WTC11 (cell line): ENCODE measurements at regions not wholly inside any gene's neighbourhood (a gene's known extent, or its start where the extent isn't known, plus 50 kb on each side); places are given as distances from the start of the nearest gene placed in this dataset.

ENCODE experiments used
- ATAC-seq: fragments of 200-7000 bp; cut with Tn5 transposase; 2 replicates; pipeline ENCODE4 v1.10.0; 2021; ENCODE audit warnings: mild to moderate bottlenecking, moderate library complexity
- CTCF ChIA-PET: fragments of 300-600 bp; sonication (Branson Sonifier 250); formaldehyde crosslinking; loops from one replicate; lab custom pipeline; 2021; ENCODE audit warnings: antibody characterized with exemption; lab: Charles Lee
- POLR2A ChIA-PET: fragments of 350-600 bp; sonication (Branson Sonifier 250); formaldehyde crosslinking; loops from one replicate; lab custom pipeline; 2021; ENCODE audit warnings: antibody characterized with exemption; lab: Charles Lee
- DNase-seq: peaks from one replicate; pipeline ENCODE4 v3.0.0; 2021; ENCODE audit warnings: low spot score
- H3K27ac Mint-ChIP-seq: 2 replicates; pipeline ENCODE4 v1.8.0; 2021; ENCODE audit warnings: mixed read lengths
- H3K27me3 Mint-ChIP-seq: 2 replicates; pipeline ENCODE4 v1.8.0; 2021; ENCODE audit warnings: low read depth, mild to moderate bottlenecking, moderate library complexity, mixed read lengths
- H3K36me3 Mint-ChIP-seq: 2 replicates; pipeline ENCODE4 v1.8.0; 2021; ENCODE audit warnings: mixed read lengths
- H3K4me1 Mint-ChIP-seq: 2 replicates; pipeline ENCODE4 v1.8.0; 2022; ENCODE audit warnings: mixed read lengths
- H3K4me3 Mint-ChIP-seq: 2 replicates; pipeline ENCODE4 v1.8.0; 2021; ENCODE audit warnings: mild to moderate bottlenecking, moderate library complexity, mixed read lengths
- H3K9me3 Mint-ChIP-seq: 2 replicates; pipeline ENCODE4 v1.8.0; 2021; ENCODE audit warnings: mixed read lengths
- EMX1 ChIP-seq: fragments of 250-450 bp; sonication (Bioruptor Pico); IDR thresholded peaks from 2 replicates; pipeline ENCODE4 v1.8.0; 2021; ENCODE audit warnings: mild to moderate bottlenecking
- ESRRA ChIP-seq: sonication (generic); formaldehyde crosslinking; IDR thresholded peaks from 2 replicates; pipeline ENCODE4 v1.8.1; 2022; ENCODE audit warnings: mild to moderate bottlenecking, missing genetic modification reagents, borderline replicate concordance
- FOXK1 ChIP-seq: sonication (generic); formaldehyde crosslinking; IDR thresholded peaks from 2 replicates; pipeline ENCODE4 v1.8.0; 2022; ENCODE audit warnings: mild to moderate bottlenecking, moderate library complexity, missing genetic modification reagents
- GRHL2 ChIP-seq: fragments of 250-450 bp; sonication (Bioruptor Pico); IDR thresholded peaks from 2 replicates; pipeline ENCODE4 v1.8.0; 2022; ENCODE audit warnings: mild to moderate bottlenecking, moderate library complexity; ENCODE audit not compliant: insufficient replicate concordance, severe bottlenecking
- HMGA2 ChIP-seq: fragments of 250-450 bp; sonication (Bioruptor Pico); IDR thresholded peaks from 2 replicates; pipeline ENCODE4 v1.4.0; 2021; ENCODE audit warnings: mild to moderate bottlenecking, moderate library complexity
- JUN ChIP-seq: sonication (generic); formaldehyde crosslinking; IDR thresholded peaks from 2 replicates; pipeline ENCODE4 v1.8.0; 2023; ENCODE audit warnings: mild to moderate bottlenecking, missing genetic modification reagents
- NFYB ChIP-seq: sonication (generic); formaldehyde crosslinking; conservative IDR thresholded peaks from 2 replicates; pipeline ENCODE4 v1.8.0; 2022; ENCODE audit warnings: low read depth, missing genetic modification reagents
- NR2C2 ChIP-seq: sonication (generic); formaldehyde crosslinking; IDR thresholded peaks from 2 replicates; pipeline ENCODE4 v1.8.0; 2022; ENCODE audit warnings: mild to moderate bottlenecking, missing genetic modification reagents
- SMAD4 ChIP-seq: sonication (generic); formaldehyde crosslinking; IDR thresholded peaks from 2 replicates; pipeline ENCODE4 v1.8.0; 2022; ENCODE audit warnings: mild to moderate bottlenecking, missing genetic modification reagents
- SP1 ChIP-seq: sonication (generic); formaldehyde crosslinking; conservative IDR thresholded peaks from 2 replicates; pipeline ENCODE4 v1.8.1; 2022; ENCODE audit warnings: missing genetic modification reagents
- TEAD1 ChIP-seq: sonication (generic); formaldehyde crosslinking; IDR thresholded peaks from 2 replicates; pipeline ENCODE4 v1.8.0; 2022; ENCODE audit warnings: mild to moderate bottlenecking, missing genetic modification reagents
- TEAD4 ChIP-seq: sonication (generic); formaldehyde crosslinking; IDR thresholded peaks from 2 replicates; pipeline ENCODE4 v1.8.0; 2022; ENCODE audit warnings: mild to moderate bottlenecking, missing genetic modification reagents
- TP53 ChIP-seq: sonication (generic); formaldehyde crosslinking; IDR thresholded peaks from 2 replicates; pipeline ENCODE4 v1.8.1; 2023; ENCODE audit warnings: mild to moderate bottlenecking, missing genetic modification reagents
- ZNF138 ChIP-seq: sonication (generic); formaldehyde crosslinking; conservative IDR thresholded peaks from 2 replicates; pipeline ENCODE4 v1.8.1; 2022; ENCODE audit warnings: mild to moderate bottlenecking, moderate library complexity, missing genetic modification reagents
- ZNF219 ChIP-seq: sonication (generic); formaldehyde crosslinking; IDR thresholded peaks from 2 replicates; pipeline ENCODE4 v1.8.0; 2023; ENCODE audit warnings: missing genetic modification reagents, mild to moderate bottlenecking, borderline replicate concordance
- ZNF671 ChIP-seq: fragments of 250-450 bp; sonication (Bioruptor Pico); IDR thresholded peaks from 2 replicates; pipeline ENCODE4 v1.8.0; 2021; ENCODE audit warnings: mild to moderate bottlenecking
- TF ChIP-seq, protein P1 (sequence below): sonication (generic); formaldehyde crosslinking; conservative IDR thresholded peaks from 2 replicates; pipeline ENCODE4 v1.8.1; 2022; ENCODE audit warnings: mild to moderate bottlenecking, missing genetic modification reagents
- TF ChIP-seq, protein P2 (sequence below): sonication (generic); formaldehyde crosslinking; IDR thresholded peaks from 2 replicates; pipeline ENCODE4 v1.8.1; 2022; ENCODE audit warnings: low read depth, missing genetic modification reagents, borderline replicate concordance
- TF ChIP-seq, protein P3 (sequence below): sonication (generic); formaldehyde crosslinking; IDR thresholded peaks from 2 replicates; pipeline ENCODE4 v1.8.1; 2023; ENCODE audit warnings: mild to moderate bottlenecking, moderate library complexity, missing genetic modification reagents
- TF ChIP-seq, protein P4 (sequence below): sonication (generic); formaldehyde crosslinking; IDR thresholded peaks from 2 replicates; pipeline ENCODE4 v1.8.1; 2023; ENCODE audit warnings: mild to moderate bottlenecking, missing genetic modification reagents, moderate library complexity
- TF ChIP-seq, protein P5 (sequence below): sonication (generic); formaldehyde crosslinking; IDR thresholded peaks from 2 replicates; pipeline ENCODE4 v1.8.1; 2022; ENCODE audit warnings: mild to moderate bottlenecking, moderate library complexity, missing genetic modification reagents
- TF ChIP-seq, protein P6 (sequence below): fragments of 250-450 bp; sonication (Bioruptor Pico); conservative IDR thresholded peaks from 2 replicates; pipeline ENCODE4 v1.9.0; 2021; ENCODE audit warnings: mild to moderate bottlenecking
- TF ChIP-seq, protein P7 (sequence below): sonication (generic); formaldehyde crosslinking; IDR thresholded peaks from 2 replicates; pipeline ENCODE4 v1.8.0; 2022; ENCODE audit warnings: mild to moderate bottlenecking, missing genetic modification reagents

DNA sequence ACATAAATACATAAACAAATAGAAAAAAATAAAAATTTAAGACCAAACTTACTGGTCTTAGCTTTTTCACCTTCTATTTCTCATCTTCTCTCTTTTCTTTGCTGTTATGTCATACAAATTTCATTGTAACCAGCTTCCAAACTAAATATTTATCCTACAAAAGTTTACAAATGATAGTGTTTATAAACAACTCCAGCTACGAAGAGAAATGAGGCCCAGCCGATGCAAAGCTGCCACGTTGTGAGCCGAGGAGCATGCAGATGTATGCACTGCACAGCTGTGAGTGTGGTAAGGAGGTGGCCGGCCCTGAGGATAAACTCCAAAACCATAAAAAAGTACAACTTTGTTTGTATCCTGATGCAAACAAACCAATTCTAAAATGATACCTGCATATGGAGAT is 642.4 kb upstream of the SGCG start (continued):
- TF ChIP-seq, protein P1, sequence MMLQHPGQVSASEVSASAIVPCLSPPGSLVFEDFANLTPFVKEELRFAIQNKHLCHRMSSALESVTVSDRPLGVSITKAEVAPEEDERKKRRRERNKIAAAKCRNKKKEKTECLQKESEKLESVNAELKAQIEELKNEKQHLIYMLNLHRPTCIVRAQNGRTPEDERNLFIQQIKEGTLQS (CRISPR knock-in tag): no peak
- TF ChIP-seq HMGA2 (no peak), SMAD4 (no peak), EMX1 (CRISPR knock-in tag) (no peak)

DNA sequence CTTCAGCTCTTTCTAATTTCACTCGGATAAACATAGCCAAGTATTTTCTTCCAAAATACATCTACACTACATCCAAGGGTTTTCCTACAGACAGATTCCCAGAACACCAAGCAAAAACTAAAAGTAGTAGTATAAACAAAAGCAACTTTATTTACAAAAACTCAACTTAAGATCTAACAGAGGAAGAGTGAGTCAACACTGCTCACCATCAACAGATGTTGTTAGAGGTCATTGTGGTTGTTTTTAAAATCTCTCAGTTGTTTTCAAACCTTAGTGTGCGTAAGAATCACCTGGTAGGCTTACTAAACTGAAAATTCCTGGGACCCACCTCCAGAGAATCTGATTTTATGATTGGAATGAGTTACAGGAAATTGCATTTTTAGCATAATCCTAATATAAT is 631.7 kb upstream of the SGCG start:
- Mint-ChIP-seq H3K4me1 (0 out of 2 replicates have a peak, but pooled peaks cover 4% of the 10 kb centered on the region), H3K27ac (no peak overlapping the region)
- CTCF ChIA-PET: no interaction called here

DNA sequence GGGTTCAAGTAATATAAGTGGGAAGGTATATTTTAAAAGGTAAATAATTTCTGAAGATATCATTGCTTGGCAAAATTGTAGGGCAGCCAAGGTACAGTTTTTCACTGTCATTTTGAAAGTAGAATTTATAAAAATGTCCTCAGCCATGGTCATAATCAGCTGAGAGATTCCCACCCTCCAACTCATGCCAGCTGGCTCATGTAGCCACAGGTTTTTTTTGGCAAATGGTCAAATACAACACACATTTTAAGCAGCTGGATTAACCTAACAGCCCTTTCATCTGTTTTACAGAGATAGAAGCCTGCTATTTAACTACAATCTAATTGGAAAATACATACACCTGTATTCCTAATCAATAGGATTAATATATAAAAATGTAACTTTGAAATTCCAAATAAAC is 619.2 kb upstream of the SGCG start:
- H3K9me3 Mint-ChIP-seq: peaks cover 14% of the 10 kb centered on the region
- H3K36me3 Mint-ChIP-seq: peaks cover 9% of the 10 kb centered on the region
- DNase-seq: no peak
- ChIA-PET POLR2A (no interaction called here), CTCF (no interaction called here)
- peaks cover 12% of the 10 kb centered on the region for H3K4me1 Mint-ChIP-seq
- no peak overlapping the region for H3K4me3 Mint-ChIP-seq
- no peak overlapping the region for H3K27ac Mint-ChIP-seq
- ATAC-seq: no peak
- no peaks in the 10 kb centered on the region for H3K27me3 Mint-ChIP-seq
- TF ChIP-seq HMGA2: no peak
- no peak for TF ChIP-seq FOXK1 (CRISPR knock-in tag)
- no peak for TF ChIP-seq TEAD1 (CRISPR knock-in tag)
- TF ChIP-seq, protein P2, sequence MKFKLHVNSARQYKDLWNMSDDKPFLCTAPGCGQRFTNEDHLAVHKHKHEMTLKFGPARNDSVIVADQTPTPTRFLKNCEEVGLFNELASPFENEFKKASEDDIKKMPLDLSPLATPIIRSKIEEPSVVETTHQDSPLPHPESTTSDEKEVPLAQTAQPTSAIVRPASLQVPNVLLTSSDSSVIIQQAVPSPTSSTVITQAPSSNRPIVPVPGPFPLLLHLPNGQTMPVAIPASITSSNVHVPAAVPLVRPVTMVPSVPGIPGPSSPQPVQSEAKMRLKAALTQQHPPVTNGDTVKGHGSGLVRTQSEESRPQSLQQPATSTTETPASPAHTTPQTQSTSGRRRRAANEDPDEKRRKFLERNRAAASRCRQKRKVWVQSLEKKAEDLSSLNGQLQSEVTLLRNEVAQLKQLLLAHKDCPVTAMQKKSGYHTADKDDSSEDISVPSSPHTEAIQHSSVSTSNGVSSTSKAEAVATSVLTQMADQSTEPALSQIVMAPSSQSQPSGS (CRISPR knock-in tag): no peak
- TF ChIP-seq, protein P3, sequence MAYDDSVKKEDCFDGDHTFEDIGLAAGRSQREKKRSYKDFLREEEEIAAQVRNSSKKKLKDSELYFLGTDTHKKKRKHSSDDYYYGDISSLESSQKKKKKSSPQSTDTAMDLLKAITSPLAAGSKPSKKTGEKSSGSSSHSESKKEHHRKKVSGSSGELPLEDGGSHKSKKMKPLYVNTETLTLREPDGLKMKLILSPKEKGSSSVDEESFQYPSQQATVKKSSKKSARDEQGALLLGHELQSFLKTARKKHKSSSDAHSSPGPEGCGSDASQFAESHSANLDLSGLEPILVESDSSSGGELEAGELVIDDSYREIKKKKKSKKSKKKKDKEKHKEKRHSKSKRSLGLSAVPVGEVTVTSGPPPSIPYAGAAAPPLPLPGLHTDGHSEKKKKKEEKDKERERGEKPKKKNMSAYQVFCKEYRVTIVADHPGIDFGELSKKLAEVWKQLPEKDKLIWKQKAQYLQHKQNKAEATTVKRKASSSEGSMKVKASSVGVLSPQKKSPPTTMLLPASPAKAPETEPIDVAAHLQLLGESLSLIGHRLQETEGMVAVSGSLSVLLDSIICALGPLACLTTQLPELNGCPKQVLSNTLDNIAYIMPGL (CRISPR knock-in tag): no peak
- TF ChIP-seq TP53: no peak
- TF ChIP-seq NR2C2: no peak
- TF ChIP-seq ZNF219 (CRISPR knock-in tag): no peak
- no peak for TF ChIP-seq JUN

More for the DNA sequence above, 631.7 kb upstream of the SGCG start:
- no peak overlapping the region for H3K4me3 Mint-ChIP-seq
- ATAC-seq (no peak), DNase-seq (no peak)
- POLR2A ChIA-PET: no interaction called here
- peaks cover 7% of the 10 kb centered on the region for H3K36me3 Mint-ChIP-seq
- TF ChIP-seq, protein P3 (CRISPR knock-in tag): no peak
- no peak for TF ChIP-seq ESRRA (CRISPR knock-in tag)
- TF ChIP-seq NFYB (CRISPR knock-in tag): no peak
- TF ChIP-seq, protein P4, sequence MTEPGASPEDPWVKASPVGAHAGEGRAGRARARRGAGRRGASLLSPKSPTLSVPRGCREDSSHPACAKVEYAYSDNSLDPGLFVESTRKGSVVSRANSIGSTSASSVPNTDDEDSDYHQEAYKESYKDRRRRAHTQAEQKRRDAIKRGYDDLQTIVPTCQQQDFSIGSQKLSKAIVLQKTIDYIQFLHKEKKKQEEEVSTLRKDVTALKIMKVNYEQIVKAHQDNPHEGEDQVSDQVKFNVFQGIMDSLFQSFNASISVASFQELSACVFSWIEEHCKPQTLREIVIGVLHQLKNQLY: no peak
- TF ChIP-seq GRHL2 (CRISPR knock-in tag): no peak
- TF ChIP-seq ZNF138: no peak
- TF ChIP-seq, protein P5, sequence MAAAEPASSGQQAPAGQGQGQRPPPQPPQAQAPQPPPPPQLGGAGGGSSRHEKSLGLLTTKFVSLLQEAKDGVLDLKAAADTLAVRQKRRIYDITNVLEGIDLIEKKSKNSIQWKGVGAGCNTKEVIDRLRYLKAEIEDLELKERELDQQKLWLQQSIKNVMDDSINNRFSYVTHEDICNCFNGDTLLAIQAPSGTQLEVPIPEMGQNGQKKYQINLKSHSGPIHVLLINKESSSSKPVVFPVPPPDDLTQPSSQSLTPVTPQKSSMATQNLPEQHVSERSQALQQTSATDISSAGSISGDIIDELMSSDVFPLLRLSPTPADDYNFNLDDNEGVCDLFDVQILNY (CRISPR knock-in tag): no peak
- TF ChIP-seq ZNF671 (CRISPR knock-in tag): no peak
- no peak for TF ChIP-seq TEAD4 (CRISPR knock-in tag)
- TF ChIP-seq, protein P6, sequence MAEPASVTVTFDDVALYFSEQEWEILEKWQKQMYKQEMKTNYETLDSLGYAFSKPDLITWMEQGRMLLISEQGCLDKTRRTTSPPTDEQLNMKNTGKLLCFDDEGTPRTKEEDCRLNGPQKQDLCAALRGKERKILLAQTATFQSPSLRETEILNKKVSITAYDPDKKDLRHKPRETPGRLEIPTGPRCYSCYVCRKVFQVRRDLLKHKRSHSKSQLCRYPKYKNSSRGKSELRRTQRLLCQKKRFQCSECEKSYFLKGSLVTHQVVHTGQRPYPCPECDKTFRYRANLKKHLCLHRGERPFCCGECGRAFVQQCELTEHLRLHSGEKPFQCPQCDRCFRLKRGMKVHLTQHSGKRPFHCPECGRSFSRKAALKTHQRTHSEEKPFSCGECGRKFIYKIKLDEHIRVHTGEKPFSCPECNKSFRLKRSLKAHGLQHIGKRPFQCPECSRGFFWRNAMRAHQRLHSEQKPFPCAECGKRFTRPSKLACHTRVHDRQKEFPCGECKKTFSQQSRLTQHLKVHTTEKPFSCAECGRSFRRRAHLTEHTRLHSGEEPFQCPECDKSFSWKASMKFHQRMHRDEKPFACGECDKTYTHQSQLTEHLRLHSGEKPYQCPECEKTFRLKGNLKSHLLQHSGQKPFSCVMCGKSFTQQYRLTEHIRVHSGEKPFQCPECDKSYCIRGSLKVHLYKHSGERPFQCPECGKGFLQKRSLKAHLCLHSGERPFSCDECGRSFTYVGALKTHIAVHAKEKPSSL (CRISPR knock-in tag): no peak
- TF ChIP-seq, protein P7, sequence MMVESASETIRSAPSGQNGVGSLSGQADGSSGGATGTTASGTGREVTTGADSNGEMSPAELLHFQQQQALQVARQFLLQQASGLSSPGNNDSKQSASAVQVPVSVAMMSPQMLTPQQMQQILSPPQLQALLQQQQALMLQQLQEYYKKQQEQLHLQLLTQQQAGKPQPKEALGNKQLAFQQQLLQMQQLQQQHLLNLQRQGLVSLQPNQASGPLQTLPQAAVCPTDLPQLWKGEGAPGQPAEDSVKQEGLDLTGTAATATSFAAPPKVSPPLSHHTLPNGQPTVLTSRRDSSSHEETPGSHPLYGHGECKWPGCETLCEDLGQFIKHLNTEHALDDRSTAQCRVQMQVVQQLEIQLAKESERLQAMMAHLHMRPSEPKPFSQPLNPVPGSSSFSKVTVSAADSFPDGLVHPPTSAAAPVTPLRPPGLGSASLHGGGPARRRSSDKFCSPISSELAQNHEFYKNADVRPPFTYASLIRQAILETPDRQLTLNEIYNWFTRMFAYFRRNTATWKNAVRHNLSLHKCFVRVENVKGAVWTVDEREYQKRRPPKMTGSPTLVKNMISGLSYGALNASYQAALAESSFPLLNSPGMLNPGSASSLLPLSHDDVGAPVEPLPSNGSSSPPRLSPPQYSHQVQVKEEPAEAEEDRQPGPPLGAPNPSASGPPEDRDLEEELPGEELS (CRISPR knock-in tag): no peak
- TF ChIP-seq SP1 (CRISPR knock-in tag): no peak
- H3K9me3 Mint-ChIP-seq: peaks cover 17% of the 10 kb centered on the region
- H3K27me3 Mint-ChIP-seq: no peaks in the 10 kb centered on the region; the same call in 1 of the 2 replicates
